HG03521 (cell line): ENCODE measurements at regions not wholly inside any gene's neighbourhood (a gene's known extent, or its start where the extent isn't known, plus 50 kb on each side); places are given as distances from the start of the nearest gene placed in this dataset.
"Not testable (repeated sequence)": the region's sequence is repeated elsewhere in the genome, so short reads cannot be mapped to it uniquely, and the experiment has no call there.

Experiments
- ATAC-seq: cut with Tn5 transposase; IDR thresholded peaks from one replicate; pipeline ENCODE4 v1.9.1; 2021; ENCODE audit warnings: mild to moderate bottlenecking, moderate library complexity; ENCODE audit not compliant: unreplicated experiment

GRCh38 chr15:93748710-93749109, 482.7 kb upstream of the MCTP2 start:
- no peak for ATAC-seq

GRCh38 chr15:93734976-93735375, 496.4 kb upstream of the MCTP2 start:
- not testable (repeated sequence) for ATAC-seq

GRCh38 chr15:93730724-93731123, 500.6 kb upstream of the MCTP2 start:
- ATAC-seq, result no peak

GRCh38 chr15:93722165-93722564, 509.2 kb upstream of the MCTP2 start:
- no peak for ATAC-seq

- ATAC-seq, result no peak
Measured at GRCh38 chr15:93720607-93721006, 510.8 kb upstream of the MCTP2 start.

GRCh38 chr15:93719921-93720351, 511.4 kb upstream of the MCTP2 start:
- no peak for ATAC-seq

- no peak for ATAC-seq
Measured at GRCh38 chr15:93716615-93717231, 514.6 kb upstream of the MCTP2 start.

- no peak for ATAC-seq
Measured at GRCh38 chr15:93709708-93710107, 521.7 kb upstream of the MCTP2 start.

GRCh38 chr15:93708724-93709445, 522.5 kb upstream of the MCTP2 start:
- ATAC-seq, result no peak

- no peak for ATAC-seq
Measured at GRCh38 chr15:93707751-93708150, 523.6 kb upstream of the MCTP2 start.

GRCh38 chr15:93706495-93707292, 524.7 kb upstream of the MCTP2 start:
- no peak for ATAC-seq

GRCh38 chr15:93705753-93706455, 525.5 kb upstream of the MCTP2 start:
- ATAC-seq, result no peak

GRCh38 chr15:93703092-93703739, 528.1 kb upstream of the MCTP2 start:
- no peak for ATAC-seq

- no peak for ATAC-seq
Measured at GRCh38 chr15:93700051-93700450, 531.3 kb upstream of the MCTP2 start.

- no peak for ATAC-seq
Measured at GRCh38 chr15:93694033-93694432, 537.3 kb upstream of the MCTP2 start.

- no peak for ATAC-seq
Measured at GRCh38 chr15:93683651-93684050, 547.7 kb upstream of the MCTP2 start.

GRCh38 chr15:93671387-93671943, 559.9 kb upstream of the MCTP2 start:
- ATAC-seq, result no peak

- no peak for ATAC-seq
Measured at GRCh38 chr15:93670931-93671330, 560.4 kb upstream of the MCTP2 start.

GRCh38 chr15:93664213-93664956, 567.0 kb upstream of the MCTP2 start:
- ATAC-seq, result no peak
